ENCODE measurements at regions not wholly inside any gene's neighbourhood (a gene's known extent, or its start where the extent isn't known, plus 50 kb on each side); places are given as distances from the start of the nearest gene placed in this dataset.
"Not testable (repeated sequence)": the region's sequence is repeated elsewhere in the genome, so short reads cannot be mapped to it uniquely, and the experiment has no call there.

DNA sequence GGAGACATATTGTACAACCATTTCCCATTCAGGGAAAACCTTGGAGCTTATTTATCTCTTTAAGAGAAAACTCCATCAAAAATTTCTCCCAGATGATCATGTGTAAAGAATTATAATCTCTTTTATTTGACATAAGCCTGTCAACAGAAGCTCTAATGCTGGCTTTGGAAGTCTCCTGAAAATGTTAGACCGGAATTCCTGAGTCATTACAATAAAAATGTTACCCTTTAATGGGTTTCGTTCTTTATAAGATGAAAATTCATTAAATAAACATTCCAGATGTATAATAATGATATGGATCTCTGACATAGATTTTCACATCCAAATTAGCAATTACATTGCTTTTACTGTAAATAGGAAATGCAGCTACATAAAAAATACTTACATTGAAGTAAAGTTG lies 1036.4 kb downstream of the EFNA5 start:
- DNase-seq (ENCODE audit: low read depth, low spot score) = no peak
- H3K4me3 ChIP-seq (ENCODE audit: low read length) = no peak overlapping the region

DNA sequence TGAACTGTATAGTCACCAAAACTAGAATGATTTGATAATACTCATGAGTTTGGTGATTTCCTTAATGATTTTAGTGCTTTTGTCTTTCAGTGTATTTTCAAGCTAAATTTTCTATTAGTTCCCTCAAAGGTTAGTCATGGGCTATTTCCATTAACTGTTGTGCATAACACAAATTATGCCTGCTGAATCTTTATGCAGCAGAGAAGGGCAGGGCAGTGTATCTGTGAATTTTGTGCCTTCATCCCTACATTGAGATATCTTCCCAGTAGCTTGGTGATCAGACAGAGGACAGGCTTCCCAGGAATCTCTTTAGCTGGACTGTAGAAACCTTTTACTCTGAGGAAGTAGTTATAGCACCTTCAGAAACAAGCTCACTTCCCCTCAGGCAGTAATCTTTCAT lies 1036.9 kb downstream of the EFNA5 start:
- H3K4me3 ChIP-seq (ENCODE audit: low read length) = no peak overlapping the region
- no peak for DNase-seq (ENCODE audit: low read depth, low spot score)

DNA sequence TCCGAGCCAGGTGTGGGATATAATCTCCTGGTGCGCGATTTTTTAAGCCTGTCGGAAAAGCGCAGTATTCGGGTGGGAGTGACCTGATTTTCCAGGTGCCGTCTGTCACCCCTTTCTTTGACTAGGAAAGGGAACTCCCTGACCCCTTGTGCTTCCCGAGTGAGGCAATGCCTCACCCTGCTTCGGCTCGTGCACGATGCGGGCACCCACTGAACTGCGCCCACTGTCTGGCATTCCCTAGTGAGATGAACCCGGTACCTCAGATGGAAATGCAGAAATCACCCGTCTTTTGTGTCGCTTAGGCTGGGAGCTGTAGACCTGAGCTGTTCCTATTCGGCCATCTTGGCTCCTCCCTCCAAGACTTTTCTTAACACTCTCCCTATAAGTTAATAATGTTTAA lies 1042.3 kb downstream of the EFNA5 start:
- not testable (repeated sequence) for DNase-seq (ENCODE audit: low read depth, low spot score); H3K4me3 ChIP-seq (ENCODE audit: low read length)

DNA sequence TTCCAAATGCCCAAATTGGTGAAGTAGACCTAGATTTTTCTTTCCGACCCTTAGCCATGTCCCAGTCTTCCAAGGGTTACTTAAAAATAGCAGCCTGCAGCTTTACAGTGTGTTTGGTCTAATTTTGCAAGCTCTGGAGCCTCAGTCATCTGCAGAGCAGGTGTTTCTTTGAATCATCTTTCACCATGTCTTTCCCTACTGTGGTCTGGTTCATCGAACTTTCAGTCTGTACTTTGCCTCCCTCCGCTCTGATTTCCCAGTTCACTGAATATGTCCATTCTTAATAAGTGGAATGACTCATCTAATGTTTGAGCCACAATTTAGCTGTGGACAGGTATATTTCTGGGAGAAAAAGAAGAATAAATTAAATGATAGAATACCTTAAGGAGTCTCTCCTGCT lies 1060.7 kb downstream of the EFNA5 start:
- H3K4me3 ChIP-seq (ENCODE audit: low read length) = no peak overlapping the region
- DNase-seq (ENCODE audit: low read depth, low spot score) = no peak

DNA sequence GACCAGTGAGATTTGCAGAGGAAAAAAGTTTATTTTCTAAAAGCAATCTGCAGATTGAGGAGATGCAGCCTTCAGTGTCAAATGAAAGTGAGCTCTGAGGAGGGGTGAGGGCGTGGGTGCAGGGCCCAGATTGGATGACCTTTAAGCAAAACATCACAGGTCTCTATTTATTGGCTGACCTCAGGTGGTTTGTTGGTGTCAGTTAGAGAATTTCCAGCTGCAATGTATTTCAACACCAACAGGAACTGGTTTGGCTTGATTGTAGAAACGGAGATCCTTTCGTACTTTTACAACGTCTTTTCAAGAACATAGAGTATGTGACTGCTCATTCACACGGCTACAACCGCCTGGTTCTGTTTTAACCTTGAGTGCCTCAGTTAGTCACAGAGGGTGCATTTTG lies 1069.1 kb downstream of the EFNA5 start:
- no peak overlapping the region for H3K4me3 ChIP-seq (ENCODE audit: low read length)
- no peak for DNase-seq (ENCODE audit: low read depth, low spot score)

DNA sequence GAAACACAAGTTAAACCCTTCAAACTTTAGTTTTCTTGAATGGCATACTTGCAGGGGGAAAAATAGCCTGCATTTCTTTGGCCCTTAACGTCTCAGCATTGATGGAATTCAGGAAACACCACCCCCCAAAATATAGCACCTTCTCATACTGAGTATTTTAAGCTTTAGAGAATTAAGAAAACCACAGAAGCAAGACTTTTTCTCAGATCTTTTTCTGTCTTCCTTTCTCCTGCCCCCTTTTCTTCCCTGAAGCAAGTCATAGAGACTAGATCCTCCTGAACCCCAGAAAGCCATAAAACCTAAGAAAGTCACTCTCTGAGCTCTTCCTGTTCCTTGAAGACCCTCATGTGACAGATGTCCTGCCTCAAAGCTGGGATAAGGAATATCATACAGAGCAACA lies 1069.9 kb downstream of the EFNA5 start:
- DNase-seq (ENCODE audit: low read depth, low spot score) = no peak
- H3K4me3 ChIP-seq (ENCODE audit: low read length) = no peak overlapping the region

DNA sequence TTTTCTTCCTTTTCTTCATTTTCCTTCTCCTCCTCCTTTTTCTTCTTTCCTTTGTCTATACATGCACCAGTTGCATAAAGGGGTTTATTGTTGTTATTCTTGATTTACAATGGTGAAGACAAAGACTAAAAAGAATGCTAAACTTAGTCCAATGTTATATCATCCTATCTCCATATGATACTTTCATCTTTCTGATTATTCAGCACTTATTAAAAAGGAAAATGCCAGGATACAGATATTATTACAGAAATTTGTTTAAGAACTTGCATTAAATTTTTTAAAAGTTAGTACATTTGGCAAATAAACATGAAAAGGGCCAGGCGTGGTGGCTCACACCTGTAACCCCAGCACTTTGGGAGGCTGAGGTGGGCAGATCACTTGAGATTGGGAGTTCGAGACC lies 1074.9 kb downstream of the EFNA5 start:
- DNase-seq (ENCODE audit: low read depth, low spot score) = no peak
- no peak overlapping the region for H3K4me3 ChIP-seq (ENCODE audit: low read length)

DNA sequence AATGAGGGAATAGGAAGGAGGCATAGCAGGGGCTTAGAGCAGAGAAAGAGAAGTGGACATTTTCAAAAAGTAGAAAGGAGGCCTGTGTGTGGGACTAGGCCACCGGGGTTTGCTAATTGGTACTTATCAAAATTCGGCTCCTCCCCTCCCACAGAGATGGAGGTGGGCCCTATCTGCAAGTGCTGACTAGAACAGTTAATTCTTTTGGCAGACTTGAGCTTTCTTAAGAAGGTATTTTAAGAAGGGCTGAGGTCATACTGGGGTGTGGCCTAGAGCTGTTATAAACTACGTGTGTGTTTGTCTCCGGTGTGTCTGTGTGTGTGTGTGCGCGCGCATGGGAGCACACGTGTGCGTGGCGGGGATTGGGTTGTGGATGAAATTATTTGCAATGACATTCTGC lies 1086.5 kb downstream of the EFNA5 start:
- no peak for DNase-seq (ENCODE audit: low read depth, low spot score)
- H3K4me3 ChIP-seq (ENCODE audit: low read length) = no peak overlapping the region

DNA sequence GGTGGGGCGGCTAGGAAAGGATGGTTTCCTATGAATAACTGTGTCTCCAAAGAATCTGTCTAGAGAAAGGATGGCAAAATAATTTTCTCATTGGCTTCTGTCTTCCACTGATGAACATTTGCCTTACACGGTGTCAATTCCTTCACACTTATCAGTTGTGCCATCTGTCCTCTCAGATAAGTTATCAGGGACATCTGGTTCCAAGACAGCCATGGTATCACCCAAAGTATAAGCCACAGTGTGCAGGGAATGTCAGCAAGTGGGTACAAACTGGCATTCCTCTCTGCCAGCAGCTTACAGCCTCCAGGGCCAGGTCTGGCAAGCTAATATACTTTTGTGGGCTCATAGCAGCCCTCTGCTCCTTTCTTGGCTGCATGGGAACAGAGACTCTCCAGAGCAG lies 1092.0 kb downstream of the EFNA5 start:
- H3K4me3 ChIP-seq (ENCODE audit: low read length) = no peak overlapping the region
- no peak for DNase-seq (ENCODE audit: low read depth, low spot score)

DNA sequence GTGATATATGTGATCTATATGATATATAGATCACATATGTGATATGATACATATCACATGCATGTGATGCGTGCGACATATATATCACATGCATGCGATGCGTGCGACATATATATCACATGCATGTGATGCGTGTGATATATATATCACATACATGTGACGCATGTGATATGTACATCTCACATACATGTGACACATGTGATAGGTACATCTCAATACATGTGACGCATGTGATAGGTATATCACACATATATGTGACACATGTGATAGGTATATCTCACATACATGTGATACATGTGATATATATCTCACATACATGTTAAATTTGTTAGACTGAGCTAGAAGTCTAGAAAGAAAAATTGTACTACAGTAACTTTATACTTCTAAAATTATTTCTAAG lies 1095.9 kb downstream of the EFNA5 start:
- H3K4me3 ChIP-seq (ENCODE audit: low read length) = no peak overlapping the region
- DNase-seq (ENCODE audit: low read depth, low spot score) = no peak

DNA sequence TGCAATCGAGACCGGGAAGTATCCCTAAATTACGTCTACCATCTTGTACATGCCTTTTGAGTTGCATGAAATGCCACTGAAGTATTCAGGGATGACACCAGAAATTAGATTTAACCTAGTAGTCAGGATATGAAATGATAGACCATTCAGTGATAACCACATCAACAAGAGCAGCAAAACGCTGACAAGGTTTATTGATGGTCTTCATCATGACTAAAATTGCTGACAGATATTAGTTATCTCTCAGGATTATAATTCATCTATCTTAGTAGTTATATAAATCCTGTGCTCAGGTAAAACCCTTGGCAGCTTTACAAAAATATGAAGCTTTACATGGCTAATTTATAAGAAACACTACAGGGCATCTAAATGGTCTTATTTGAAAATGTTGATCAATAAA lies 1104.7 kb downstream of the EFNA5 start:
- no peak overlapping the region for H3K4me3 ChIP-seq (ENCODE audit: low read length)
- DNase-seq (ENCODE audit: low read depth, low spot score) = no peak

DNA sequence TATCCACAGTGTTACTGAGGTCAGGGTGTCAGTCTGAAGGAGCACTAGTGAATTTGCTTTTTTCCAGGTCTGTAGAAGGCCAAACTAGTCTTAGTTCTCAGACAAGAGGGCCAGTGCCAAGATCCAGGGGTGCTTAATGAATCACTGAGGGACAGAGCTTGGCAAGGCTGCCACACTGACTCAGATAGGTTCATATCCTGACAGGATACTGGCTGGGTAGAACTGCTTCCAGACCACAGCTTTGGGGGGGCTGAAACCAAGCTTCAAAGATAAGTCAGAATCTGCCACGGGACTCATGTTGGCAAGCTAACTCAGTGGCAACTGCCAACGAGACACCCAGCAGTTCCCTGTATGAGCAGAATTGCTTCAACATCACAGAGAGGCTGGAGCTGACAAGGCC lies 1125.4 kb downstream of the EFNA5 start:
- no peak for DNase-seq (ENCODE audit: low read depth, low spot score)
- no peak overlapping the region for H3K4me3 ChIP-seq (ENCODE audit: low read length)

DNA sequence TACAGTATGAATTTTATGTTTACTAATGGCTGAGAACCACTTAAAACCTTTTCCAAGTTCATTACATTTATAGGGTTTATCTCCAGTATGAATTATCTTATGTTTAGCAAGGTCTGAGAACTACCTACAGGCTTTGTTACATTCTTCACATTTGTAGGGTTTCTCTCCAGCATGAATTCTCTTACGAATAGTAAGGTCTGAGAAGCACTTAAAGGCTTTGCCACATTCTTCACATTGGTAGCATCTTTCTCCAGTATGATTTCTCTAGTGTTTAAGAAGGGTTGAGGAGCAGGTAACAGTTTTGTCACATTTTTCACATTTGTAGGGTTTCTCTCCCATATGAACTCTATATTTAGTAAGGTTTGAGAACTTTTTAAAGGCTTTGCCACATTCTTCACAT lies 1127.4 kb downstream of the EFNA5 start:
- no peak for DNase-seq (ENCODE audit: low read depth, low spot score)
- no peak overlapping the region for H3K4me3 ChIP-seq (ENCODE audit: low read length)

DNA sequence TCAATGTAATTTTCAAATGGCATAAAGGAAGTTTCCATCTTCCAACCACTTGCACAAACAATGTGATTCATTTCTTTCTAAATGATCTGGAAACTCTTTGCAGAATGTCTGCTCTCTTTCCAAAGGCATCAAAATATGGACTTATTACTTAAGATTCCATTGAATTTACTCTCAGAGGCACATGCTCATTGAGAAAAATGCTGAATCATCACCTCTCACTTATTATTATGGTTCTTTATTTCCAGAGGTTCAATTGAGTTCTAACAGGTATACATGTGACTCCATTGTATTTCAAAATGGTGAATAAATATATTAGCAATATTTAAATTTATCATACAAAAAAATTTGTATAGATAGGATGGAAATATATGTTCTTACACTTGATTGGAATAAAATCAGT lies 1140.6 kb downstream of the EFNA5 start:
- no peak for DNase-seq (ENCODE audit: low read depth, low spot score)
- no peak overlapping the region for H3K4me3 ChIP-seq (ENCODE audit: low read length)

DNA sequence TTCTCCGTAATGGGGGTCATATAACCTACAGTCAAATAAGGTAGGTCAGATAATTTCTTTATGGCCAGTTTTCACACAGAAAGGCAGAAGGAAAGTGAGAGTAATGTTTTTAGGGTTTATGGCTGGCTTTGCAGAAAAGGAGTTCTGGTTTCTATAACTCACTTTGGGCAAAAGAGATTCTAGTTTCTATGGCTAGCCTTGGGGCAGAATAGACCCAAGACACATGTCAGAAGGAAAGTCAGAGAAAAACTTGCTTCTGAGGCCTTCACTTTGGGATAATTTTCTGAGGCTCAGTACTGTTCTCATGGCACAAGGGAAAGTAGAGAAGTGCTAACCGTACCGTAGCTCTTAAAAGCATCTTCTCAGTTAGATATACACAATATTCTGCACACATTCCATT lies 1145.3 kb downstream of the EFNA5 start:
- DNase-seq (ENCODE audit: low read depth, low spot score) = no peak

DNA sequence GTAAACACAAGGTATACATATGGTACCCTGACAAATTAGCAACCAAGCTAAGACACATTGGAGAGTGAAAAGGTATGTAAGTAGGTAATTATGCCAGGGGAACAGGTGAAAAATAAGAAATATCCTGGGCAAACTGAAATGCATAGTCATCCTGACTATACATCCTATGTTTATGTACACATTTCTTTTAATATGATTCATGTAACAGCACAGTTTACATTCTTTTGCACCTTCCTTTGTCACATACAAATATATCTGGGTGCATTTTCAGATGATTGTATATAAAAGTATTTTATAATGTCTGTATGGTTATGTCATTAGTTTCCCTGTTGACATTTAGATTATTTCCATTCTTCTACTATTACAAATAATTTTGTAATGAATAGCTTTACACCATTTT lies 1146.9 kb downstream of the EFNA5 start:
- no peak for DNase-seq (ENCODE audit: low read depth, low spot score)
- H3K4me3 ChIP-seq (ENCODE audit: low read length) = no peak overlapping the region

More for the DNA sequence above, 1145.3 kb downstream of the EFNA5 start:
- no peak overlapping the region for H3K4me3 ChIP-seq (ENCODE audit: low read length)

DNA sequence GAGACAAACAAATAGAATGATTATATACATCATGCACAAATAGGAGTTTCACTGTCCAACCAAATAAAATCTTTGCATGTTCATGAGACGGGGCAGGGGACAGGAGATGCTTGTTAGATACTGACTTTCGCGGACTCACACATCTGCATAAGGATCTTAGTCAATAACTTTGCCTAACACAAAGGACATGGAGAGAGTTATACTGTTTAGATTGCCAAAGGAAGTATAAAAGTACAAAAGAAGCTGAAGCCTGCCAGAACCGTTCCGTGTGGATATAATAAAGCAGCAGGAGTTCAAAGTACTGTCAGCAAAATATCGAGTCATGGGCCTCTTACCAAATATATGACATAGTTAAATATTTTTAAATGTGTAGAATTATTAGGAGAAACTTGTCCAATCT lies 1148.4 kb downstream of the EFNA5 start:
- DNase-seq (ENCODE audit: low read depth, low spot score) = no peak
- H3K4me3 ChIP-seq (ENCODE audit: low read length) = no peak overlapping the region

DNA sequence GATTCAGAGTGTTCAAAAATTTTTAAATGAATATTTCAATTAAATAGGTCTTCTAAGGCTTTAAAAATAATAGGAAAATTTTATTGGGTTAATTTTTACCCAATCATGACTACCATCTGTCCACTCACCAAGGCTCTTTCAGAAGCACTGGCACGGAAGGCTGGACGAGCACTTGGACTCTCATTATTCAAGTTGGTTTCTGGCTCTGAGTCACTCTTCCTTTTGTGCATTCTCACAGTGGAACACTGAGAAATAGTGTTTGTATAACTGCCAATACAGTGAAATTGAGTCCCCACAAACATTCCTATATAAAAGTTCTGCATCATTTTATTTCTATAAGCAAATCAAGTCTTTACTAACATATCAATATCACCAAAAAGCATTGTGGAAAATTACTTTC lies 1149.0 kb downstream of the EFNA5 start:
- H3K4me3 ChIP-seq (ENCODE audit: low read length) = no peak overlapping the region
- no peak for DNase-seq (ENCODE audit: low read depth, low spot score)

DNA sequence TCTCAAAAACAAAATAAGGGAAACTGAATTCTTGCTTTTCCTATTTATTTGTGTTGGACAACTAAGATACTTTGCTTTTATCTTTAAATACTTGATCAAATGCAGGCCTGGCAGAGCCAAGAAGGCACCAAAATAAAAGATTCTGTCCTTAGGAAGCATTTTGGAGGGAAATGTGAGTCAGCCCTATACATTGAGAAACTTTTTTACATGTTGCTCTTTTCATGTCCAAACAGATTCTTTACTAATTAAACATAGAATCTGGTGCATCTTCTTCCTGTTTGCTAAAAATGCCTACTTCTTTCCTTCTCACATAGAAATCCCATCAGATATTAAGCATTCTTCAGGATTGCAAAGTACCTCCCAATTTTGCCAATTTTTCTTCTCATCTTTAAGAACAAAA lies 1160.4 kb downstream of the EFNA5 start:
- DNase-seq (ENCODE audit: low read depth, low spot score) = no peak
- H3K4me3 ChIP-seq (ENCODE audit: low read length) = no peak overlapping the region

DNA sequence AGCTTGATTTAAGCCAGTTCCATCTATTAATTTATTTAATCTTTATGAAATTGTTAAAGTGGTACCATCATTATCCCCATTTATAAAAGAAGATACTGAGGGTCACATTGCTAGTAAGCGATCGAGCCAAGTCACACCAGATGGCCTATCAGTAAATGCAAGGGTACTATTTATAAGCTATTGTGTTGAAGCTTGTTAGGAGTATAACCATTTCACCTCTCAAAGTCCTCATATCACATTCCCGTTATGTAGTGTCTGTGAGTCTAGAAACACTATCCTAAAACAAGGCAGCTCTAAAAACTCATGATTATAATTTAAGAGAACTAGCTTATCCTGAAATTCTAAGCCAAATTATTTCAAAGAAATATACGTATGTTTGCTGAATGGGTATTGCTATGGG lies 1161.8 kb downstream of the EFNA5 start:
- no peak for DNase-seq (ENCODE audit: low read depth, low spot score)

DNA sequence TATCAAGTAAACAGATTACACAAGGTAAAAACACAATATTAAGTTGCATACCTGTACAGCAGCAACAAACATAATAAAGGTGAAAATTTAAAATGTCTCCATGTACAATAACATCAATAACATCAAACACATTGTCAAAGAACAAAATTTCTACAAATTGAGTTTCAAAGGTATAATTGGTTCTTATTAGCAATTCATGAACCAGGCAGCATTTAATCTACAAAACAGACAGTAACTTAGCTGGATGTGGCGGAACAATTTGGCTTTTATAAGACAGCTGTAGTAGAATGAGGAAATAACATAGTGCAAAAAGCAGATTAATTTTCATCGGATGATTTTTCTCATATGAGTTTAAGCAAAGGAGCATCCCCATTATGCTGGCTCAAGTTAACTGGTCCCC lies 1176.8 kb downstream of the EFNA5 start:
- no peak overlapping the region for H3K4me3 ChIP-seq (ENCODE audit: low read length)
- no peak for DNase-seq (ENCODE audit: low read depth, low spot score)

More for the DNA sequence above, 1161.8 kb downstream of the EFNA5 start:
- no peak overlapping the region for H3K4me3 ChIP-seq (ENCODE audit: low read length)

DNA sequence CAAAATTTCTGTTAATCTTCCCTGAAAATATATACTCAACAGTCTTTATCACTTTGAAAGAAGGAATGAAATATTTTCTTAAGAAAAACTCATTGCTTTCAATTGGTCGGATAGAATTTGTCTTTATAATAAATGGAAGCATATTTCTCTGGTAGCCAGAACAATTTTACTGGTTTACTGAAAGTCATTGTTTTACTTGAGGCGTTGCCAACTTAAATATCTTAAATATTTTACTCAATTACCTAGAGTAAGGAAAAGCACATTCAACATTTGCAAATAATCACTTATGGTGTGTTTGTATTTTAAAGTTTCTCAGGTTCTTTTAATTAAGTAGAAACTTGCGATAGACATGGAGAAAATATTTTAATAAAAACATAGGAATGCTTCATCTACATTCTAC lies 1181.7 kb downstream of the EFNA5 start:
- no peak for DNase-seq (ENCODE audit: low read depth, low spot score)

More for the DNA sequence above, 1181.7 kb downstream of the EFNA5 start:
- H3K4me3 ChIP-seq (ENCODE audit: low read length) = no peak overlapping the region
